ENCODE measurements at regions not wholly inside any gene's neighbourhood (a gene's known extent, or its start where the extent isn't known, plus 50 kb on each side); places are given as distances from the start of the nearest gene placed in this dataset.

DNA sequence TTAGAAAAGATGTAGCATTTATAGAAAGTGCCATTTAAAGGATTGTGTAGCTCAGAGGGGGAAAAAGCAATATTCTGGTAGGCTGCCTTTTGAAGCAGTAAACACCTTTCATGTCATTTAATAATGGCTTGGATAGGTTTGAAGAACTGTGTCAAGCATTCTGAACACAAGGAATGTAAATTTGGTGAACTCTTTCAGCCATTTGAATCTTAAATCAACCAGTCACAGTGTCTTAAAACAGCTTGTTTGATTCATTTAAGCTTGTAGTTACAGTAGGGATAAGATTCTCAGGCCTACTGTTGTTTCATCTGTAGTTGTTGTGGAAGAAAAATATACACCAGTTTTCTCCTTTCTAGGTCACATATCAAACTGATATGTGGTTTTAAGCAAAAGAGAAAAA, 299.4 kb upstream of the NOVA1 start:
- TF ChIP-seq POLR2A (IDR thresholded peaks at IDR 0.05; ENCODE audit: low read length) (no peak), GATA1 (IDR thresholded peaks at IDR 0.05; ENCODE audit: low read depth, low read length) (no peak)
